Sigmoid colon (tissue), 6 donors: ENCODE measurements at regions not wholly inside any gene's neighbourhood (a gene's known extent, or its start where the extent isn't known, plus 50 kb on each side); places are given as distances from the start of the nearest gene placed in this dataset.
"Not testable (repeated sequence)": the region's sequence is repeated elsewhere in the genome, so short reads cannot be mapped to it uniquely, and the experiment has no call there.

ENCODE experiments used
- DNase-seq: peaks from one replicate; pipeline ENCODE4 v3.0.0-alpha.2; 2019
- H3K27ac ChIP-seq, 4 donors: fragments of 200-600 bp; sonication (generic); one replicate each; pipeline ENCODE4 v1.5.1; 2016 to 2019; ENCODE audit warnings: mild to moderate bottlenecking in 1 of 4
- H3K27me3 ChIP-seq, 3 donors: fragments of 200-600 bp; sonication (generic); one replicate each; pipeline ENCODE4 v1.5.1; 2019; ENCODE audit warnings: mild to moderate bottlenecking in 1 of 3
- H3K36me3 ChIP-seq, 4 donors: fragments of 200-600 bp; sonication (generic); one replicate each; pipeline ENCODE4 v1.5.1; 2016 to 2019
- H3K4me1 ChIP-seq, 4 donors: fragments of 200-600 bp; sonication (generic); one replicate each; pipeline ENCODE4 v1.5.1; 2017 to 2019
- H3K4me3 ChIP-seq, 4 donors: fragments of 200-600 bp; sonication (generic); one replicate each; pipeline ENCODE4 v1.5.1; 2017 to 2019; ENCODE audit warnings: mild to moderate bottlenecking in 2 of 4, moderate library complexity in 1 of 4
- H3K9me3 ChIP-seq, 4 donors: fragments of 200-600 bp in 3 of 4; sonication (generic) in 3 of 4; one replicate each; pipeline versions ENCODE4 v1.5.1 to v1.6.1; 2013 to 2019
- CTCF ChIP-seq, 4 experiments: fragments of 450-650 bp in 3 of 4; fragments of 200-600 bp in 1 of 4; IDR thresholded peaks; one replicate each; pipeline ENCODE4 v1.5.1; 2016 to 2019; ENCODE audit warnings: antibody characterized with exemption in 4 of 4, mild to moderate bottlenecking in 3 of 4, moderate library complexity in 2 of 4
- EP300 ChIP-seq, 4 donors: sonication (generic); formaldehyde crosslinking; IDR thresholded peaks; one replicate each; pipeline ENCODE4 v1.6.1; 2017; ENCODE audit warnings: antibody characterized with exemption in 4 of 4
- POLR2A ChIP-seq, 2 donors: fragments of 450-650 bp; IDR thresholded peaks; one replicate each; pipeline ENCODE4 v1.6.1; 2016; ENCODE audit warnings: antibody characterized with exemption in 2 of 2, mild to moderate bottlenecking in 2 of 2, moderate library complexity in 2 of 2
- POLR2AphosphoS5 ChIP-seq, 4 donors: sonication (generic); formaldehyde crosslinking; IDR thresholded peaks; one replicate each; pipeline ENCODE4 v1.6.1; 2017; ENCODE audit warnings: antibody characterized with exemption in 4 of 4
- WGBS, 2 donors: extraction: QIAGEN DNeasy Blood & Tissue Kit; methylation state at CpG; one replicate each; pipeline ENCODE4 v1.1.7; 2013; 5-methylcytosine and 5-hydroxymethylcytosine counted together
- intact Hi-C: fragments of 100-400 bp; cut with DNase I; formaldehyde crosslinking; loops from one replicate; pipeline ENCODE4 v1.15.1; 2023
- donor health status: healthy with polysubstance abuse.
- donor health status: healthy.

GRCh38 chr2:201946746-201947145 is 86.9 kb upstream of the FZD7 start:
- H3K27me3 ChIP-seq, H3K4me1 ChIP-seq, H3K27ac ChIP-seq, DNase-seq, H3K9me3 ChIP-seq, H3K36me3 ChIP-seq, H3K4me3 ChIP-seq, intact Hi-C loops: not testable (repeated sequence)
- 94 to 95% methylated on average over 5 of the region's 5 CpGs for WGBS, 2 donors

GRCh38 chr2:201947287-201947686 is 86.4 kb upstream of the FZD7 start:
- no peaks in the 10 kb centered on the region for H3K4me1 ChIP-seq
- no peak for TF ChIP-seq EP300 (IDR thresholded peaks at IDR 0.05)
- no peak for TF ChIP-seq CTCF (IDR thresholded peaks at IDR 0.05)
- TF ChIP-seq POLR2AphosphoS5 (IDR thresholded peaks at IDR 0.05), result no peak
- TF ChIP-seq POLR2A (IDR thresholded peaks at IDR 0.05), result no peak
- no peak for DNase-seq
- no peaks in the 10 kb centered on the region for H3K36me3 ChIP-seq
- intact Hi-C loops, result no loop called here
- H3K27me3 ChIP-seq, result no peaks in the 10 kb centered on the region
- no peaks in the 10 kb centered on the region for H3K9me3 ChIP-seq
- no peak overlapping the region for H3K27ac ChIP-seq
- H3K4me3 ChIP-seq, result no peak overlapping the region

GRCh38 chr2:201949181-201949926 is 84.3 kb upstream of the FZD7 start:
- no peak for DNase-seq

GRCh38 chr2:201949927-201950246 is 83.8 kb upstream of the FZD7 start:
- no peaks in the 10 kb centered on the region for H3K36me3 ChIP-seq
- no peaks in the 10 kb centered on the region for H3K27me3 ChIP-seq
- intact Hi-C loops, result no loop called here
- no peaks in the 10 kb centered on the region for H3K4me1 ChIP-seq
- no peaks in the 10 kb centered on the region for H3K9me3 ChIP-seq
- 93 to 94% methylated on average over 8 of the region's 8 CpGs for WGBS, 2 donors
- no peak for TF ChIP-seq CTCF (IDR thresholded peaks at IDR 0.05)
- TF ChIP-seq EP300 (IDR thresholded peaks at IDR 0.05), result no peak
- TF ChIP-seq POLR2A (IDR thresholded peaks at IDR 0.05), result no peak
- no peak for TF ChIP-seq POLR2AphosphoS5 (IDR thresholded peaks at IDR 0.05)
- no peak overlapping the region for H3K27ac ChIP-seq
- no peak overlapping the region for H3K4me3 ChIP-seq
- no peak for DNase-seq

More at GRCh38 chr2:201949181-201949926, 84.3 kb upstream of the FZD7 start:
- Histone ChIP-seq H3K36me3 (no peaks in the 10 kb centered on the region), H3K27me3 (no peaks in the 10 kb centered on the region), H3K27ac (no peak overlapping the region), H3K4me1 (no peaks in the 10 kb centered on the region), H3K9me3 (no peaks in the 10 kb centered on the region), H3K4me3 (no peak overlapping the region)
- intact Hi-C loops, result no loop called here
- no peak for TF ChIP-seq EP300 (IDR thresholded peaks at IDR 0.05)
- TF ChIP-seq CTCF (IDR thresholded peaks at IDR 0.05), result no peak
- no peak for TF ChIP-seq POLR2AphosphoS5 (IDR thresholded peaks at IDR 0.05)
- TF ChIP-seq POLR2A (IDR thresholded peaks at IDR 0.05), result no peak
- WGBS, 2 donors, result 86 to 88% methylated on average over 22 of the region's 22 CpGs

GRCh38 chr2:201950606-201951005 is 83.0 kb upstream of the FZD7 start:
- intact Hi-C loops, result no loop called here
- Histone ChIP-seq H3K4me1 (no peaks in the 10 kb centered on the region), H3K4me3 (no peak overlapping the region), H3K27me3 (no peaks in the 10 kb centered on the region), H3K27ac (no peak overlapping the region), H3K36me3 (no peaks in the 10 kb centered on the region), H3K9me3 (no peaks in the 10 kb centered on the region)
- WGBS, 2 donors, result 75 to 85% methylated on average over 6 of the region's 6 CpGs
- TF ChIP-seq POLR2AphosphoS5 (IDR thresholded peaks at IDR 0.05), result no peak
- TF ChIP-seq CTCF (IDR thresholded peaks at IDR 0.05), result no peak
- TF ChIP-seq EP300 (IDR thresholded peaks at IDR 0.05), result no peak
- TF ChIP-seq POLR2A (IDR thresholded peaks at IDR 0.05), result no peak
- peak; percentile 12 for DNase-seq
